Left lung (tissue), 4 donors: ENCODE measurements at regions not wholly inside any gene's neighbourhood (a gene's known extent, or its start where the extent isn't known, plus 50 kb on each side); places are given as distances from the start of the nearest gene placed in this dataset.

ENCODE experiments used
- ATAC-seq: fragments of 200-7000 bp; cut with Tn5 transposase; one replicate; pipeline ENCODE4 v1.9.1; 2020; ENCODE audit warnings: moderate library complexity
- DNase-seq, 4 donors: peaks; one replicate each; pipeline ENCODE4 v3.0.0-alpha.2; 2013 to 2020
- H3K27ac ChIP-seq, 2 donors: fragments of 200-600 bp; sonication (generic) in 1 of 2; one replicate each; pipeline versions ENCODE4 v1.5.0 to v1.8.0; 2020 to 2021
- H3K27me3 ChIP-seq, 2 donors: fragments of 200-600 bp; sonication (generic) in 1 of 2; one replicate each; pipeline versions ENCODE4 v1.5.0 to v1.8.0; 2020 to 2021
- H3K36me3 ChIP-seq, 2 donors: fragments of 200-600 bp; sonication (generic) in 1 of 2; one replicate each; pipeline versions ENCODE4 v1.5.0 to v1.8.0; 2020 to 2021
- H3K4me1 ChIP-seq, 2 donors: fragments of 200-600 bp; one replicate each; pipeline ENCODE4 v1.8.0; 2021
- H3K4me3 ChIP-seq, 2 donors: fragments of 200-600 bp; sonication (generic) in 1 of 2; one replicate each; pipeline versions ENCODE4 v1.5.0 to v1.8.0; 2020 to 2021; ENCODE audit warnings: mild to moderate bottlenecking in 1 of 2
- H3K9me3 ChIP-seq, 2 donors: fragments of 200-600 bp; sonication (generic) in 1 of 2; one replicate each; pipeline versions ENCODE4 v1.5.0 to v1.8.0; 2020 to 2021
- CTCF ChIP-seq, 2 donors: fragments of 200-600 bp; sonication (generic) in 1 of 2; IDR thresholded peaks; one replicate each; pipeline versions ENCODE4 v1.5.0 to v1.8.0; 2021; ENCODE audit warnings: antibody characterized with exemption in 2 of 2
- intact Hi-C, 2 donors: fragments of 100-400 bp; cut with DNase I; formaldehyde crosslinking; loops; one replicate each; pipeline versions ENCODE4 v1.11.2 to v1.14.2; 2022
- donor health status: DM: no; HTN: yes; CAD: no.
- donor health status: DM: no; HTN: no; CAD: no.

- H3K36me3 ChIP-seq, result no peaks in the 10 kb centered on the region
- H3K4me3 ChIP-seq, result no peak overlapping the region
- no peaks in the 10 kb centered on the region for H3K4me1 ChIP-seq
- intact Hi-C loops, result no loop called here
- TF ChIP-seq CTCF (IDR thresholded peaks at IDR 0.05), result no peak
- ATAC-seq (no peak), DNase-seq (no peak)
- H3K9me3 ChIP-seq, result peaks cover 0 to 8% of the 10 kb centered on the region in 2 donors
- H3K27ac ChIP-seq, result no peak overlapping the region
- H3K27me3 ChIP-seq, result no peaks in the 10 kb centered on the region
Measured at GRCh38 chr6:153767127-153767526, 271.9 kb upstream of the OPRM1 start.

- H3K36me3 ChIP-seq, result no peaks in the 10 kb centered on the region
- peaks cover 0 to 8% of the 10 kb centered on the region in 2 donors for H3K9me3 ChIP-seq
- ATAC-seq, result no peak
- TF ChIP-seq CTCF (IDR thresholded peaks at IDR 0.05), result no peak
- intact Hi-C loops, result no loop called here
- H3K4me3 ChIP-seq, result no peak overlapping the region
- no peak for DNase-seq
- H3K27me3 ChIP-seq, result no peaks in the 10 kb centered on the region
- no peak overlapping the region for H3K27ac ChIP-seq
- no peaks in the 10 kb centered on the region for H3K4me1 ChIP-seq
Measured at GRCh38 chr6:153758516-153758915, 280.5 kb upstream of the OPRM1 start.

GRCh38 chr6:153735761-153736160 lies 303.3 kb upstream of the OPRM1 start:
- Histone ChIP-seq H3K27ac (no peak overlapping the region), H3K9me3 (peaks cover 0 to 13% of the 10 kb centered on the region in 2 donors), H3K4me3 (no peak overlapping the region), H3K27me3 (no peaks in the 10 kb centered on the region), H3K4me1 (no peaks in the 10 kb centered on the region), H3K36me3 (no peaks in the 10 kb centered on the region)
- intact Hi-C loops, result no loop called here
- ATAC-seq (no peak), DNase-seq (no peak)
- TF ChIP-seq CTCF (IDR thresholded peaks at IDR 0.05), result no peak

- H3K27ac ChIP-seq, result no peak overlapping the region
- no peak for DNase-seq
- H3K4me1 ChIP-seq, result no peaks in the 10 kb centered on the region
- no peaks in the 10 kb centered on the region for H3K27me3 ChIP-seq
- intact Hi-C loops, result no loop called here
- no peaks in the 10 kb centered on the region for H3K9me3 ChIP-seq
- no peak overlapping the region for H3K4me3 ChIP-seq
- TF ChIP-seq CTCF (IDR thresholded peaks at IDR 0.05), result no peak
- H3K36me3 ChIP-seq, result no peaks in the 10 kb centered on the region
- ATAC-seq, result no peak
Measured at GRCh38 chr6:153729189-153729588, 309.9 kb upstream of the OPRM1 start.

- Histone ChIP-seq H3K27me3 (no peaks in the 10 kb centered on the region), H3K36me3 (no peaks in the 10 kb centered on the region), H3K4me3 (no peak overlapping the region), H3K9me3 (no peaks in the 10 kb centered on the region), H3K27ac (no peak overlapping the region), H3K4me1 (no peaks in the 10 kb centered on the region)
- DNase-seq (no peak), ATAC-seq (no peak)
- TF ChIP-seq CTCF (IDR thresholded peaks at IDR 0.05), result no peak
- intact Hi-C loops, result no loop called here
Measured at GRCh38 chr6:153727885-153728284, 311.2 kb upstream of the OPRM1 start.
